ENCODE measurements at regions not wholly inside any gene's neighbourhood (a gene's known extent, or its start where the extent isn't known, plus 50 kb on each side); places are given as distances from the start of the nearest gene placed in this dataset.

GRCh38 chr3:117358717-117359314 is 649.2 kb downstream of the TUSC7 start:
- Histone ChIP-seq H3K18ac (ENCODE audit: low read depth in 1 of 2, low read length in 2 of 2) (no peak overlapping the region), H3K27ac (ENCODE audit: low read length, poor library complexity, severe bottlenecking) (no peak overlapping the region), H2AFZ (ENCODE audit: low read depth, low read length) (no peak overlapping the region)

GRCh38 chr3:117366574-117366973 is 657.0 kb downstream of the TUSC7 start:
- no peaks in the 10 kb centered on the region for H3K79me1 ChIP-seq (replicated peaks; ENCODE audit: low read length, poor library complexity, severe bottlenecking)
- H4K91ac ChIP-seq (ENCODE audit: low read length) = no peak overlapping the region

More at GRCh38 chr3:117358717-117359314, 649.2 kb downstream of the TUSC7 start:
- Histone ChIP-seq H2BK12ac (ENCODE audit: low read length in 2 of 2) (no peak overlapping the region), H3K4me1 (ENCODE audit: control insufficient read depth, insufficient read depth, low read depth, low read length) (no peaks in the 10 kb centered on the region), H3K36me3 (ENCODE audit: control insufficient read depth in 1 of 2, insufficient read depth in 2 of 2, low read depth in 1 of 2, low read length in 2 of 2) (no peaks in the 10 kb centered on the region), H3K9ac (ENCODE audit: low read length) (no peak overlapping the region), H3K23ac (ENCODE audit: low read length in 2 of 2) (no peak overlapping the region), H3K4me2 (ENCODE audit: low read length, poor library complexity, severe bottlenecking) (no peak overlapping the region), H4K8ac (ENCODE audit: low read length) (no peak overlapping the region), H2BK5ac (ENCODE audit: low read depth, low read length, poor library complexity, severe bottlenecking) (no peak overlapping the region), H4K91ac (ENCODE audit: low read length) (no peak overlapping the region), H3K27me3 (ENCODE audit: control insufficient read depth in 1 of 2, insufficient read depth in 1 of 2, low read length in 2 of 2) (no peaks in the 10 kb centered on the region), H3K14ac (ENCODE audit: low read length in 2 of 2) (no peak overlapping the region), H3K79me1 (replicated peaks; ENCODE audit: low read length, poor library complexity, severe bottlenecking) (no peaks in the 10 kb centered on the region), H3K4ac (ENCODE audit: low read depth in 1 of 2, low read length in 2 of 2) (no peak overlapping the region), H2BK15ac (ENCODE audit: low read depth, poor library complexity, severe bottlenecking) (no peak overlapping the region), H3K4me3 (ENCODE audit: insufficient read depth in 1 of 2, low read depth in 1 of 2, low read length in 2 of 2) (no peak overlapping the region), H2AK5ac (ENCODE audit: low read length, severe bottlenecking) (no peak overlapping the region), H2BK120ac (ENCODE audit: low read depth, low read length) (no peak overlapping the region), H3K9me3 (ENCODE audit: control insufficient read depth, low read length) (peaks cover 2% of the 10 kb centered on the region)
- 96% methylated on average over 10 of the region's 10 CpGs for WGBS
- no peak for DNase-seq

GRCh38 chr3:117367861-117368260 is 658.3 kb downstream of the TUSC7 start:
- WGBS = 72% methylated on average over 2 of the region's 3 CpGs
- Histone ChIP-seq H2BK120ac (ENCODE audit: low read depth, low read length) (no peak overlapping the region), H3K36me3 (ENCODE audit: control insufficient read depth in 1 of 2, insufficient read depth in 2 of 2, low read depth in 1 of 2, low read length in 2 of 2) (no peaks in the 10 kb centered on the region), H3K4me3 (ENCODE audit: insufficient read depth in 1 of 2, low read depth in 1 of 2, low read length in 2 of 2) (no peak overlapping the region), H3K9me3 (ENCODE audit: control insufficient read depth, low read length) (no peaks in the 10 kb centered on the region), H3K4me1 (ENCODE audit: control insufficient read depth, insufficient read depth, low read depth, low read length) (no peaks in the 10 kb centered on the region), H3K27me3 (ENCODE audit: control insufficient read depth in 1 of 2, insufficient read depth in 1 of 2, low read length in 2 of 2) (no peaks in the 10 kb centered on the region), H3K18ac (ENCODE audit: low read depth in 1 of 2, low read length in 2 of 2) (no peak overlapping the region), H4K8ac (ENCODE audit: low read length) (no peak overlapping the region), H3K14ac (ENCODE audit: low read length in 2 of 2) (no peak overlapping the region), H3K23ac (ENCODE audit: low read length in 2 of 2) (no peak overlapping the region), H4K91ac (ENCODE audit: low read length) (no peak overlapping the region), H2BK15ac (ENCODE audit: low read depth, poor library complexity, severe bottlenecking) (no peak overlapping the region), H2BK5ac (ENCODE audit: low read depth, low read length, poor library complexity, severe bottlenecking) (no peak overlapping the region), H3K4me2 (ENCODE audit: low read length, poor library complexity, severe bottlenecking) (no peak overlapping the region), H3K9ac (ENCODE audit: low read length) (no peak overlapping the region), H3K4ac (ENCODE audit: low read depth in 1 of 2, low read length in 2 of 2) (no peak overlapping the region), H2BK12ac (ENCODE audit: low read length in 2 of 2) (no peak overlapping the region), H3K79me1 (replicated peaks; ENCODE audit: low read length, poor library complexity, severe bottlenecking) (no peaks in the 10 kb centered on the region), H2AK5ac (ENCODE audit: low read length, severe bottlenecking) (no peak overlapping the region), H2AFZ (ENCODE audit: low read depth, low read length) (no peak overlapping the region), H3K27ac (ENCODE audit: low read length, poor library complexity, severe bottlenecking) (no peak overlapping the region)
- no peak for DNase-seq

More at GRCh38 chr3:117366574-117366973, 657.0 kb downstream of the TUSC7 start:
- Histone ChIP-seq H3K36me3 (ENCODE audit: control insufficient read depth in 1 of 2, insufficient read depth in 2 of 2, low read depth in 1 of 2, low read length in 2 of 2) (no peaks in the 10 kb centered on the region), H3K18ac (ENCODE audit: low read depth in 1 of 2, low read length in 2 of 2) (no peak overlapping the region), H4K8ac (ENCODE audit: low read length) (no peak overlapping the region), H3K27ac (ENCODE audit: low read length, poor library complexity, severe bottlenecking) (no peak overlapping the region), H2AFZ (ENCODE audit: low read depth, low read length) (no peak overlapping the region), H2BK5ac (ENCODE audit: low read depth, low read length, poor library complexity, severe bottlenecking) (no peak overlapping the region), H2BK15ac (ENCODE audit: low read depth, poor library complexity, severe bottlenecking) (no peak overlapping the region), H3K14ac (ENCODE audit: low read length in 2 of 2) (no peak overlapping the region), H3K9me3 (ENCODE audit: control insufficient read depth, low read length) (no peaks in the 10 kb centered on the region), H3K23ac (ENCODE audit: low read length in 2 of 2) (no peak overlapping the region), H3K4me1 (ENCODE audit: control insufficient read depth, insufficient read depth, low read depth, low read length) (no peaks in the 10 kb centered on the region), H3K4ac (ENCODE audit: low read depth in 1 of 2, low read length in 2 of 2) (no peak overlapping the region), H2AK5ac (ENCODE audit: low read length, severe bottlenecking) (no peak overlapping the region), H3K27me3 (ENCODE audit: control insufficient read depth in 1 of 2, insufficient read depth in 1 of 2, low read length in 2 of 2) (no peaks in the 10 kb centered on the region), H3K4me2 (ENCODE audit: low read length, poor library complexity, severe bottlenecking) (no peak overlapping the region), H3K9ac (ENCODE audit: low read length) (no peak overlapping the region), H3K4me3 (ENCODE audit: insufficient read depth in 1 of 2, low read depth in 1 of 2, low read length in 2 of 2) (no peak overlapping the region), H2BK120ac (ENCODE audit: low read depth, low read length) (no peak overlapping the region), H2BK12ac (ENCODE audit: low read length in 2 of 2) (no peak overlapping the region)
- no peak for DNase-seq

- Histone ChIP-seq H3K9me3 (ENCODE audit: control insufficient read depth, low read length) (no peaks in the 10 kb centered on the region), H4K91ac (ENCODE audit: low read length) (no peak overlapping the region), H4K8ac (ENCODE audit: low read length) (no peak overlapping the region), H2BK12ac (ENCODE audit: low read length in 2 of 2) (no peak overlapping the region), H3K27me3 (ENCODE audit: control insufficient read depth in 1 of 2, insufficient read depth in 1 of 2, low read length in 2 of 2) (no peaks in the 10 kb centered on the region), H2BK5ac (ENCODE audit: low read depth, low read length, poor library complexity, severe bottlenecking) (no peak overlapping the region), H3K4me1 (ENCODE audit: control insufficient read depth, insufficient read depth, low read depth, low read length) (no peaks in the 10 kb centered on the region), H3K9ac (ENCODE audit: low read length) (no peak overlapping the region), H2AK5ac (ENCODE audit: low read length, severe bottlenecking) (no peak overlapping the region), H3K4me3 (ENCODE audit: insufficient read depth in 1 of 2, low read depth in 1 of 2, low read length in 2 of 2) (no peak overlapping the region), H3K4me2 (ENCODE audit: low read length, poor library complexity, severe bottlenecking) (no peak overlapping the region), H2BK15ac (ENCODE audit: low read depth, poor library complexity, severe bottlenecking) (no peak overlapping the region), H2BK120ac (ENCODE audit: low read depth, low read length) (no peak overlapping the region), H3K18ac (ENCODE audit: low read depth in 1 of 2, low read length in 2 of 2) (no peak overlapping the region), H3K14ac (ENCODE audit: low read length in 2 of 2) (no peak overlapping the region), H3K36me3 (ENCODE audit: control insufficient read depth in 1 of 2, insufficient read depth in 2 of 2, low read depth in 1 of 2, low read length in 2 of 2) (no peaks in the 10 kb centered on the region), H3K79me1 (replicated peaks; ENCODE audit: low read length, poor library complexity, severe bottlenecking) (no peaks in the 10 kb centered on the region), H3K23ac (ENCODE audit: low read length in 2 of 2) (no peak overlapping the region), H2AFZ (ENCODE audit: low read depth, low read length) (no peak overlapping the region), H3K27ac (ENCODE audit: low read length, poor library complexity, severe bottlenecking) (no peak overlapping the region), H3K4ac (ENCODE audit: low read depth in 1 of 2, low read length in 2 of 2) (no peak overlapping the region)
- 100% methylated on average over 1 of the region's 2 CpGs for WGBS
- DNase-seq = no peak
Observed at GRCh38 chr3:117380631-117381030, 671.1 kb downstream of the TUSC7 start.

All from mesenchymal stem cell (in vitro differentiated cells and primary cell).